ENCODE measurements at regions not wholly inside any gene's neighbourhood (a gene's known extent, or its start where the extent isn't known, plus 50 kb on each side); places are given as distances from the start of the nearest gene placed in this dataset.

DNA sequence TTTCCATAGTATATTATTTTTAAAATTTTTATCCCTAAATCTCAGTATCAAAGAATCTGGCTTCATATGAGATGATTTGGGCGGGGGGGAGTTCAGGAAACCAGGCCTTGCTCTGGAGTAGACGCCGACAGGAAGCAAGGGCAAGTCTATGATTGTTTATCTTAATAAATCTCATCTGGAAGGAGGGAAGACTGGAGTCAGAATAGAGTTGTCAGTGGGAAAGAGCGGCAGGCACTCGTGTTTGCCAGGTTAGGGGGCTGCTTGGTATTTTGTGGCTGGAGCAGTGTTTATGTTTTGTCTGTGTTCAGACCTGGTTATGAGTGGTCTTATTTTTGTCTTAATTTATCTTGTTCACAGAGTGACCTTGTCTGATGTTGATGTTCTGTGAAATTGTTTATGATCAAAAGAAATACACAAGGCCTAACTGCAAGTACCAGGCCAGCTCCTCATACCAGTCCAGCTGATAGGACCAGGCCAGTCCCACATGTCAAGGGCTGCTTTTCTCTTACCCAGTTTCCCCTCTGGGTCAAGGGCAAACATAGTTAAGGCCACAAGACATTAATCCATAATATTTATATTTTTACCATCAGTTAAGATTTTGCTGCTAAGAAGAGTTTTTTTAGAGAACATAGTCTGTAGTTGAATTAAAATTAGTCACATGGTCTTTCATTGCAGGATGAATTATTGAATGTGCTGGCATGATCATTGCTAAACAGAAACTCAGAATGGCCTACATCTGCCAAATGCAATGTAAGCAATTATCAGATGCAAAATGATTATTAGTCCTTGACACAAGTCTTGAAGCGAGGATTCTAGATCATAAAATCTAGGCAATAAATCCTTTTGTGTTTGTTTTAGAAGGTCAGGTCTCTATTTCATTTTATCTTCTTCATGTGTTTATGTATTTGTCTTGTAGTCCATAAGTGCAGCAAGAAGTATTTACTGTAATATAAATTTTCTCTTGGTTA is 176.5 kb downstream of the GASK1B start:
- TF ChIP-seq, protein P1, sequence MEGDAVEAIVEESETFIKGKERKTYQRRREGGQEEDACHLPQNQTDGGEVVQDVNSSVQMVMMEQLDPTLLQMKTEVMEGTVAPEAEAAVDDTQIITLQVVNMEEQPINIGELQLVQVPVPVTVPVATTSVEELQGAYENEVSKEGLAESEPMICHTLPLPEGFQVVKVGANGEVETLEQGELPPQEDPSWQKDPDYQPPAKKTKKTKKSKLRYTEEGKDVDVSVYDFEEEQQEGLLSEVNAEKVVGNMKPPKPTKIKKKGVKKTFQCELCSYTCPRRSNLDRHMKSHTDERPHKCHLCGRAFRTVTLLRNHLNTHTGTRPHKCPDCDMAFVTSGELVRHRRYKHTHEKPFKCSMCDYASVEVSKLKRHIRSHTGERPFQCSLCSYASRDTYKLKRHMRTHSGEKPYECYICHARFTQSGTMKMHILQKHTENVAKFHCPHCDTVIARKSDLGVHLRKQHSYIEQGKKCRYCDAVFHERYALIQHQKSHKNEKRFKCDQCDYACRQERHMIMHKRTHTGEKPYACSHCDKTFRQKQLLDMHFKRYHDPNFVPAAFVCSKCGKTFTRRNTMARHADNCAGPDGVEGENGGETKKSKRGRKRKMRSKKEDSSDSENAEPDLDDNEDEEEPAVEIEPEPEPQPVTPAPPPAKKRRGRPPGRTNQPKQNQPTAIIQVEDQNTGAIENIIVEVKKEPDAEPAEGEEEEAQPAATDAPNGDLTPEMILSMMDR (conservative IDR thresholded peaks at IDR 0.05), result no peak
- no peak for TF ChIP-seq EZH2 (IDR thresholded peaks at IDR 0.05; ENCODE audit: low read depth)

All from PC-9 (cell line).